GM12872 (cell line): ENCODE measurements at regions not wholly inside any gene's neighbourhood (a gene's known extent, or its start where the extent isn't known, plus 50 kb on each side); places are given as distances from the start of the nearest gene placed in this dataset.

ENCODE experiments used
- TF ChIP-seq, protein P1 (sequence below): IDR thresholded peaks from 3 replicates; pipeline ENCODE4 v1.5.1; 2011; ENCODE audit warnings: low read depth, mild to moderate bottlenecking, low read length, moderate library complexity; ENCODE audit not compliant: insufficient read depth

DNA sequence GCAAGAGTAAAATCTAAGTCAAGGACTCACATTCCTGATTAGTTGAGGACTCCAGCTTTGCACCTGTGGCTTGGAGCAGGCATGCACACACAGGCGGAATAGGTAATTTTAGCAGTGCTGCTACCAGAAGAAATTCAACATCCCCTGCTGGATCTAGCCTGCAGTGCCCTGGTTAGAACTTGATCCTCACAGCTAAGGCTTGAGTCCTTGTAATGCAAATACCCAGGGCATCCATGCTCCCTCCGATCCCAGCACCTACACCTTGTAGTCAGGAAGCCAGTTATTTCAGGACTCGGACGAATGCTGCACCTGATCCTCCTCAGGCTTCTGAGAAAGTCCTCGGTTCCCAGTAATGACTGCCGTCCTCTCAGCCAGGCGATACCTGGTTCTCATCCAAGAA is 309.0 kb upstream of the AMIGO2 start:
- TF ChIP-seq, protein P1, sequence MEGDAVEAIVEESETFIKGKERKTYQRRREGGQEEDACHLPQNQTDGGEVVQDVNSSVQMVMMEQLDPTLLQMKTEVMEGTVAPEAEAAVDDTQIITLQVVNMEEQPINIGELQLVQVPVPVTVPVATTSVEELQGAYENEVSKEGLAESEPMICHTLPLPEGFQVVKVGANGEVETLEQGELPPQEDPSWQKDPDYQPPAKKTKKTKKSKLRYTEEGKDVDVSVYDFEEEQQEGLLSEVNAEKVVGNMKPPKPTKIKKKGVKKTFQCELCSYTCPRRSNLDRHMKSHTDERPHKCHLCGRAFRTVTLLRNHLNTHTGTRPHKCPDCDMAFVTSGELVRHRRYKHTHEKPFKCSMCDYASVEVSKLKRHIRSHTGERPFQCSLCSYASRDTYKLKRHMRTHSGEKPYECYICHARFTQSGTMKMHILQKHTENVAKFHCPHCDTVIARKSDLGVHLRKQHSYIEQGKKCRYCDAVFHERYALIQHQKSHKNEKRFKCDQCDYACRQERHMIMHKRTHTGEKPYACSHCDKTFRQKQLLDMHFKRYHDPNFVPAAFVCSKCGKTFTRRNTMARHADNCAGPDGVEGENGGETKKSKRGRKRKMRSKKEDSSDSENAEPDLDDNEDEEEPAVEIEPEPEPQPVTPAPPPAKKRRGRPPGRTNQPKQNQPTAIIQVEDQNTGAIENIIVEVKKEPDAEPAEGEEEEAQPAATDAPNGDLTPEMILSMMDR: no peak

DNA sequence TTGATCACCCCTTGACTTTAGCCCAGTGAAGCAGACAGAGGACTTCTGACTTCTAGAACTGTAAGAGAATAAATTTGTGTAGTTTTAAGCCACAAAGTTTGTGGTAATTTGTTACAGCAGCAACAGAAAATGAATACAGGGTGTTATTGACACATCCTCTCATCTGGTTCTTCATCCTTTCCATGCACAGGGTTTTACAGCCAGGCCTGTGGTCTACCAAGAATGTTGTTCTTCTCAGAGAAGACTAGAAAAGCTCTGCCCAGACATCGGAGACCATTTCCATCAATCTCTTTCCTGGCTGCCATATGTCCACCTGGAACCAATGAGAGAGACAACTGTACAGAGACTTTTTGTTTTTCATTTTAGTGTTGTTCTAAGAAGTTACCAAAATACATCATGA is 308.2 kb upstream of the AMIGO2 start:
- TF ChIP-seq, protein P1: no peak

DNA sequence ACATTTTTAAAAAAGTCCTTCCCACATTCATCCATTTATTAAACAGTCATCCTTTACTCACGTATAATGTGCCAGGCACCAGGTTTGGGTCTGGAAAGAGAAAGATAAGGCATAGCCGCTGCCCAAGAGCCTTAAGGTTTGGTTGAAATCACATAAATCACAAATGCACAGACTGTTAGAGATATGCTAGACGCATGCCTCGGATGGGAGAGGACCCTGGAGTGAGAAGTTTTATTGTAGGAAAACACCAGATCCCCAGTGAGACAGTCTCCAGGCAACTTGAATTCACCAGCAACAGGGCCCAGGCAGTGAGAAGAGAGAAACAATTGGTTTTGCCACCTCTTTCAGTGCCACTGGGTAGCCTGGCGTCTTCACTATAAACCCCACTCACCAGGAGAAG is 305.9 kb upstream of the AMIGO2 start:
- TF ChIP-seq, protein P1: no peak

DNA sequence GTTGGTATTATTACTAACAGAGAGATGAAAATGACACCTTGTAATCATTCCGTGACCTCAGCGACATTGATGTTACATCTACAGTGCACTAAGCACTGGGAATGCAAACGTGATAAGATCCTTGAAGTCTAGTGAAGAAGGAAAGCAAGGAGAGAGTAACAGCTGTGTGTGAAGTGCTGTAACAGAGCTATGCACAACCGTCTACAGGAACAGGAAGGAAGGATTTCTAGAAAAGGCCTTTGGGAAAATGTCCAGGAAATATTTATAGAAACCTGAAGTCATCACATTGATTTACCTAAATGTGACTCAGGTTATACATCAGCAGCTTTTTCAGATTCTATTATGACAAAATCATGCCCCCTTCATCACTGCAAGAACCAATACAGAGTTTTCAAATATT is 304.2 kb upstream of the AMIGO2 start:
- TF ChIP-seq, protein P1: no peak

DNA sequence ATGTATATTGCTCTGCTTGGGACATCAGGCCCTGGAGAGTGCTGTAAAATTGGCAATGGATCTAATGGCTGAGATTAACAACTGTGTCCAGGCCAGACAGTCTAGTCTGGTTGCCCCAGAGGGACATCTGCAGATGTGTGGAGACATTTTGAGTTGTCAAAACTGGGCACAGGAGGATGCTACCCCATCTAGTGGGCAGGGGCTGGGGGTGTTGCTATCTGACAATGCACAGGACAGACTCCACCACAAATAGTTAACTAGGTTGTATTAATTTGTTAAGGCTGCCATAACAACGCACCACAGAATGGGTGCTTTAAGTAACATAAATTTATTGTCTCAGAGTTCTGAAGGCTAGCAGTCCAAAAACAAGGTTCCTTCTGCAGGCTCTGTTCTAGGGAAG is 302.5 kb upstream of the AMIGO2 start:
- TF ChIP-seq, protein P1: peak; percentile 32; the same call in 1 of the 3 replicates

DNA sequence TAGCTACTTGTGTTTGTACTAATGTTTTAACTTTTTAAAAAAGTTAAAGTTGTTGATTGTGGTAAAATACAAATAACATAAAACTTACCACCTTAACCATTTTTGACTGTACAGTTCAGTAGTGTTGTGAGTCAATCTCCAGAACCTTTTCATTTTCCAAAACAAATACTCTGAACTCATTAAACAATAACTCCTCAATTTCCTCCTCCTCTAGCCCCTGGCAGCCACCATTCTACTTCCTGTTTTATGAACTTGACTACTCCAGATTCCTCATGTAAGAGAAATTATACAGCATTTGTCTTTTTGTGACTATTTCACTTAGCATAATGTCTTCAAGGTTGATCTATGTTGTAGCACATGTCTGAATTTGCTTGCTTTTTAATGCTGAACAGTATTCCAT is 299.1 kb upstream of the AMIGO2 start:
- TF ChIP-seq, protein P1: no peak

DNA sequence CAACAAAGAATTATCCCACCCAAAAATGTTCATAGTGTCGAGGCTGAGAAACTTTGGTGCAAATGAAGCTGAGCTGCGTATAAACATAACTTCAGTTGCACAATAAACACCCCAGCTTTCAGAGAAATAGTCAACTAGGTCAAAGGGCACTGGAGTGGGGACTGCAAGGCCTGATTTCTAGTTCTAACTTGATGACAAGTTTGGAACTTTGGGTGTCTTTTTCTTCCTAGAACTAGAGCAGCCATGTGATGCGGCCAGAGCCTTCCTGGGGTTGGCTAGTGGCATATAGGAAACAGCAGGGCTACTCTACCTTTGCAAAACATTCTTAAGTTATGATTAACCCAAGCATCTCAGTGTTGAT is 298.4 kb upstream of the AMIGO2 start:
- TF ChIP-seq, protein P1: no peak
